ENCODE measurements at regions not wholly inside any gene's neighbourhood (a gene's known extent, or its start where the extent isn't known, plus 50 kb on each side); places are given as distances from the start of the nearest gene placed in this dataset.

DNA sequence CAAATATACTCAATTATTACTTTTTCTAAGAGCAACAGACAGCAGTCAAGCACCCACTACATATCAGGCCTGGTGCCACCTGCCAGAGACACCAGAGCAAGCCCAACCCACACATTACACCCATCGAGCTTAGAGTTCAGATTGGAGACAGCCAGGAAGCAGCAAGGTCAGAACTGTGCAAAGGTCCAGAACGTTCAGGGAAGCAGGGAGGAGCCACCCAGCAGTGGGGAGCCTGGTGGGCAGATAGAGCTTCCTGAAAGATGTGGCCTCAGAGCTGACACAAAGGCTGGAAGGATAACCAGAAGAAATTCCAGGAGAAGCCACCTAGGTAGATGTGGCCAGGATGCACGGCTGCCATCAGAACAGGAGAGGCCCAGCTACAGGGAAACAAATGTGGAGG is 440.5 kb upstream of the ID2 start:
- Histone ChIP-seq H3K4me1 (ENCODE audit: control insufficient read depth in 1 of 2, insufficient read depth in 1 of 2, low read depth in 1 of 2, low read length in 1 of 2) (peaks cover 16 to 28% of the 10 kb centered on the region in 2 experiments), H3K9me3 (no peaks in the 10 kb centered on the region), H3K27me3 (no peaks in the 10 kb centered on the region), H3K4me3 (ENCODE audit: low read depth in 1 of 2, low read length in 1 of 2) (no peak overlapping the region), H3K36me3 (no peaks in the 10 kb centered on the region), H3K27ac (no peak overlapping the region)
- TF ChIP-seq, protein P1, sequence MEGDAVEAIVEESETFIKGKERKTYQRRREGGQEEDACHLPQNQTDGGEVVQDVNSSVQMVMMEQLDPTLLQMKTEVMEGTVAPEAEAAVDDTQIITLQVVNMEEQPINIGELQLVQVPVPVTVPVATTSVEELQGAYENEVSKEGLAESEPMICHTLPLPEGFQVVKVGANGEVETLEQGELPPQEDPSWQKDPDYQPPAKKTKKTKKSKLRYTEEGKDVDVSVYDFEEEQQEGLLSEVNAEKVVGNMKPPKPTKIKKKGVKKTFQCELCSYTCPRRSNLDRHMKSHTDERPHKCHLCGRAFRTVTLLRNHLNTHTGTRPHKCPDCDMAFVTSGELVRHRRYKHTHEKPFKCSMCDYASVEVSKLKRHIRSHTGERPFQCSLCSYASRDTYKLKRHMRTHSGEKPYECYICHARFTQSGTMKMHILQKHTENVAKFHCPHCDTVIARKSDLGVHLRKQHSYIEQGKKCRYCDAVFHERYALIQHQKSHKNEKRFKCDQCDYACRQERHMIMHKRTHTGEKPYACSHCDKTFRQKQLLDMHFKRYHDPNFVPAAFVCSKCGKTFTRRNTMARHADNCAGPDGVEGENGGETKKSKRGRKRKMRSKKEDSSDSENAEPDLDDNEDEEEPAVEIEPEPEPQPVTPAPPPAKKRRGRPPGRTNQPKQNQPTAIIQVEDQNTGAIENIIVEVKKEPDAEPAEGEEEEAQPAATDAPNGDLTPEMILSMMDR (IDR thresholded peaks at IDR 0.05): no peak

DNA sequence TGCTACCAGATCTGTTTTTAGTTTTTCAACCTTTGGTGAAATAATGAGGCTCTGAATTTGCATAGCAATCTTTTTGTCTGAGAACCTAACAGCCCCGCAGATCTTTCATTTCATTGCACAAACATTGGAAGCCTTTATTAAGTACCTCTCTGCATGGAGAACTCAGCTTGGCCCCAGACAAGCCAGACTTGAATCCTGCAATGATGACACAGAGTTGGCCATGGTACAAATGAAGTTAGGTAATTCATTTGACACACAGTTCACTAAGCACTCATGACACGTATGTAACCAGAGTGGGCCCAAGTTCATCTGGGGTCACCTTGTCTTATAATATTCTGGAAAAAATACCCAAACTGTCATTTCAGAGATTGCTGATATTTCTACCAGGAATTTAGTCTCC is 439.1 kb upstream of the ID2 start:
- Histone ChIP-seq H3K4me1 (ENCODE audit: control insufficient read depth in 1 of 2, insufficient read depth in 1 of 2, low read depth in 1 of 2, low read length in 1 of 2) (peaks cover 16 to 28% of the 10 kb centered on the region in 2 experiments), H3K4me3 (ENCODE audit: low read depth in 1 of 2, low read length in 1 of 2) (no peak overlapping the region), H3K9me3 (no peaks in the 10 kb centered on the region), H3K27ac (no peak overlapping the region), H3K27me3 (no peaks in the 10 kb centered on the region), H3K36me3 (no peaks in the 10 kb centered on the region)
- TF ChIP-seq, protein P1 (IDR thresholded peaks at IDR 0.05): no peak

DNA sequence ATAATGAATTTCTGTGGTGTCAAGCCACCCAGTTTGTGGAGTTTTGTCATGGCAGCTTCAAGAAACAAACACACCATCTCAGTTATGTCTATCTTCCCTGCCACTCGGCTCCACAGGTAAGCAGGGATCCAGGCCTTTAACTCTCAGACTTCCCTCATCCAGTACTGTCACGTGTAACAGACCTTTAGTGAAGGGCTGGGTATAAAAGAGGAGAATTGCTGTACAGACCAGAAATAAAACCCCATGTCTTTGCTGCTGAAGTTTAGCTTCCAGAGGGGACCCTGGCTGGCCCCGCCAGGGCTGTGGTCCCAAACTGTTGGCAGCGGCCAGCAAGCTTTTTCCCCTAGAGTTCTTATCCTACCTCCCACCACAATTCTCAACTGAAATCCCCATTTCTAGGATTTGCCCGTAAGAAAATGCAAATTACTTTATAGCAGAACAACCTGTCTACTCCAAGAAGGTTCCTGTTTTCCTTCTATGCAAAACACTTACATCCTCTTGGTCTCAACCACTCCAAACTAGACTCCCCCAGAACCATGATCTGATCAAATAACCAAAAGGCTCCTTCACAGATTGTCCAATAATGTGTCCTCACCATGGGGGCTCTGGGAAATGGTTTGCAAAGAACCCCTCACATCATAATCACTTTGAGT is 438.0 kb upstream of the ID2 start:
- TF ChIP-seq, protein P1 (IDR thresholded peaks at IDR 0.05): no peak
- Histone ChIP-seq H3K27ac (peak overlapping the region; percentile 53), H3K4me1 (ENCODE audit: control insufficient read depth in 1 of 2, insufficient read depth in 1 of 2, low read depth in 1 of 2, low read length in 1 of 2) (peaks cover 10 to 19% of the 10 kb centered on the region in 2 experiments), H3K36me3 (no peaks in the 10 kb centered on the region), H3K27me3 (no peaks in the 10 kb centered on the region), H3K9me3 (no peaks in the 10 kb centered on the region), H3K4me3 (ENCODE audit: low read depth in 1 of 2, low read length in 1 of 2) (no peak overlapping the region)

DNA sequence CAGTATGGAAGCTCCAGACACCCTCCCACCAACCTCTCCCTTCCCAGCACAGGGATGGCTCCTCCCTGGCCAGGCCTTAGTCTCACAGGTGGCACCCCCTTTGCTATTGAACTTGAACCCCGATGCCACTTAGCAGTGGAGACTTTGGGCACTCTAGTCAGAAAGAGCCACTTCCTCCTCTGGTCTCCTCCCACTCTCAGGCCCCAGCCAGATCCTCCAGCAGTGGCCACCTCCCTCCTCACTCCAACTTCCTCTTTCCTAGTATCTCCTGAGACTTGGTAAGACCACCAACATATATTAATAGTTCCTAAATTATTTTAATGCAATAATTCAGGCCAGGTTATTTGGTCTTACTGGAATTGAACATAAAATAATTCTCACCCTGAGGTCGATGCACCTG is 437.2 kb upstream of the ID2 start:
- no peak overlapping the region for H3K4me3 ChIP-seq (ENCODE audit: low read depth in 1 of 2, low read length in 1 of 2)
- no peaks in the 10 kb centered on the region for H3K9me3 ChIP-seq
- H3K36me3 ChIP-seq: no peaks in the 10 kb centered on the region
- no peaks in the 10 kb centered on the region for H3K27me3 ChIP-seq
- H3K27ac ChIP-seq: peak overlapping the region; percentile 53
- TF ChIP-seq, protein P1 (IDR thresholded peaks at IDR 0.05): no peak
- peaks cover 8 to 14% of the 10 kb centered on the region in 2 experiments for H3K4me1 ChIP-seq (ENCODE audit: control insufficient read depth in 1 of 2, insufficient read depth in 1 of 2, low read depth in 1 of 2, low read length in 1 of 2)

DNA sequence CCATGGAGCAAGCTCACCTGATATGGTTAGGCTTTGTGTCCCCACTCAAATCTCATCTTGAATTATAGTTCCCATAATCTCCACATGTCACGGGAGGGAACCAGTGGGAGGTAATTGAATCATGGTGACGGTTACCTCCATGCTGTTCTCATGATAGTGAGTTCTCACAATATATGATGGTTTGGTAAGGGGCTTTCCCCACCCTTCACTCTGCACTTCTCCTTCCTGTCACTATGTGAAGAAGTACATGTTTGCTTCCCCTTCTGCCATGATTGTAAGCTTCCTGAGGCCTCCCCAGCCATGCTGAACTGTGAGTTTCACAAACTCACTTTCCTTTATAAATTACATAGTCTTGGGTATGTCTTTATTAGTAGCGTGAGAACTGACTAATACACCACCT is 435.7 kb upstream of the ID2 start:
- Histone ChIP-seq H3K27me3 (no peaks in the 10 kb centered on the region), H3K9me3 (no peaks in the 10 kb centered on the region), H3K36me3 (no peaks in the 10 kb centered on the region), H3K4me1 (ENCODE audit: control insufficient read depth in 1 of 2, insufficient read depth in 1 of 2, low read depth in 1 of 2, low read length in 1 of 2) (peaks cover 9 to 17% of the 10 kb centered on the region in 2 experiments), H3K4me3 (ENCODE audit: low read depth in 1 of 2, low read length in 1 of 2) (no peak overlapping the region), H3K27ac (no peak overlapping the region)
- TF ChIP-seq, protein P1 (IDR thresholded peaks at IDR 0.05): no peak
